ENCODE measurements at regions not wholly inside any gene's neighbourhood (a gene's known extent, or its start where the extent isn't known, plus 50 kb on each side); places are given as distances from the start of the nearest gene placed in this dataset.

DNA sequence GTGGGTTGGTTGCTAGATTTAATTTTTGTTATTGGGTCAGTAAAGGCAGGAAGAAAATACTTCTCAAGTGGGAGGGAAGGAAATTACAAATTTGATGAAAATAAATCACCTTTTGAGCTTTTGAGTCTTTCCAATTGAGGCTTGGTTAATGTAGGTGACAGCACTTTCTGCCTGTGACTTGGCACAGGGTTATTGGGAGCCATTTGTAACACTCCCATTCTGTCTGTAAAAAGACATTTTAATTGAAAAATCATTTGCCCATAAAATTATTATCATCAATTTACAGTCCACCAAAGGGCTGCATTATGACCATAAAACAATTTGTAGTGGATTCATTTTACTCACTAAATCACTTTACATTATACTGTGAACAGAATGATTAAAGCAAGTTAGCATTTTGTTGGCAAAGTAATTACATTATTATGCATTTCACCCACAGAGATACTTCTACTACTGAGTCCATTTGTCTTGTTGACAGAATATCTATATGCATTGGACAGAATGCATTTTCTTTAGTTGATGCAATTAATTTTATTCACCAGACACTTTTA is 974.6 kb downstream of the UQCRFS1 start:
- Histone ChIP-seq H3K4me3 (no peak overlapping the region), H3K27ac (no peak overlapping the region), H3K4me1 (no peaks in the 10 kb centered on the region), H3K4me2 (no peak overlapping the region), H3K9me3 (peaks cover 12% of the 10 kb centered on the region; the same call in 2 of the 3 replicates)
- TF ChIP-seq RCOR1 (IDR thresholded peaks at IDR 0.05; ENCODE audit: low read depth, low read length) (no peak), FOSB (CRISPR knock-in tag; IDR thresholded peaks at IDR 0.05) (no peak), KDM5A (IDR thresholded peaks at IDR 0.05) (no peak), REST (IDR thresholded peaks at IDR 0.05) (no peak), HOXA7 (CRISPR knock-in tag; IDR thresholded peaks at IDR 0.05) (no peak), TP53 (CRISPR knock-in tag; IDR thresholded peaks at IDR 0.05) (no peak), POLR2AphosphoS2 (conservative IDR thresholded peaks at IDR 0.05; ENCODE audit: low read length) (no peak), HOXB13 (CRISPR knock-in tag; IDR thresholded peaks at IDR 0.05; ENCODE audit: low read depth) (no peak), CBX2 (IDR thresholded peaks at IDR 0.05; ENCODE audit: borderline replicate concordance, low read depth) (no peak), CHD4 (IDR thresholded peaks at IDR 0.05; ENCODE audit: borderline replicate concordance) (no peak), FOXS1 (CRISPR knock-in tag; IDR thresholded peaks at IDR 0.05) (no peak), CHD2 (IDR thresholded peaks at IDR 0.05; ENCODE audit: low read length, partially characterized antibody) (no peak)
- TF ChIP-seq, protein P1, sequence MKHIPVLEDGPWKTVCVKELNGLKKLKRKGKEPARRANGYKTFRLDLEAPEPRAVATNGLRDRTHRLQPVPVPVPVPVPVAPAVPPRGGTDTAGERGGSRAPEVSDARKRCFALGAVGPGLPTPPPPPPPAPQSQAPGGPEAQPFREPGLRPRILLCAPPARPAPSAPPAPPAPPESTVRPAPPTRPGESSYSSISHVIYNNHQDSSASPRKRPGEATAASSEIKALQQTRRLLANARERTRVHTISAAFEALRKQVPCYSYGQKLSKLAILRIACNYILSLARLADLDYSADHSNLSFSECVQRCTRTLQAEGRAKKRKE (CRISPR knock-in tag; IDR thresholded peaks at IDR 0.05; ENCODE audit: low read depth), result no peak
- TF ChIP-seq, protein P2, sequence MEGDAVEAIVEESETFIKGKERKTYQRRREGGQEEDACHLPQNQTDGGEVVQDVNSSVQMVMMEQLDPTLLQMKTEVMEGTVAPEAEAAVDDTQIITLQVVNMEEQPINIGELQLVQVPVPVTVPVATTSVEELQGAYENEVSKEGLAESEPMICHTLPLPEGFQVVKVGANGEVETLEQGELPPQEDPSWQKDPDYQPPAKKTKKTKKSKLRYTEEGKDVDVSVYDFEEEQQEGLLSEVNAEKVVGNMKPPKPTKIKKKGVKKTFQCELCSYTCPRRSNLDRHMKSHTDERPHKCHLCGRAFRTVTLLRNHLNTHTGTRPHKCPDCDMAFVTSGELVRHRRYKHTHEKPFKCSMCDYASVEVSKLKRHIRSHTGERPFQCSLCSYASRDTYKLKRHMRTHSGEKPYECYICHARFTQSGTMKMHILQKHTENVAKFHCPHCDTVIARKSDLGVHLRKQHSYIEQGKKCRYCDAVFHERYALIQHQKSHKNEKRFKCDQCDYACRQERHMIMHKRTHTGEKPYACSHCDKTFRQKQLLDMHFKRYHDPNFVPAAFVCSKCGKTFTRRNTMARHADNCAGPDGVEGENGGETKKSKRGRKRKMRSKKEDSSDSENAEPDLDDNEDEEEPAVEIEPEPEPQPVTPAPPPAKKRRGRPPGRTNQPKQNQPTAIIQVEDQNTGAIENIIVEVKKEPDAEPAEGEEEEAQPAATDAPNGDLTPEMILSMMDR (IDR thresholded peaks at IDR 0.05), result no peak
- TF ChIP-seq, protein P3, sequence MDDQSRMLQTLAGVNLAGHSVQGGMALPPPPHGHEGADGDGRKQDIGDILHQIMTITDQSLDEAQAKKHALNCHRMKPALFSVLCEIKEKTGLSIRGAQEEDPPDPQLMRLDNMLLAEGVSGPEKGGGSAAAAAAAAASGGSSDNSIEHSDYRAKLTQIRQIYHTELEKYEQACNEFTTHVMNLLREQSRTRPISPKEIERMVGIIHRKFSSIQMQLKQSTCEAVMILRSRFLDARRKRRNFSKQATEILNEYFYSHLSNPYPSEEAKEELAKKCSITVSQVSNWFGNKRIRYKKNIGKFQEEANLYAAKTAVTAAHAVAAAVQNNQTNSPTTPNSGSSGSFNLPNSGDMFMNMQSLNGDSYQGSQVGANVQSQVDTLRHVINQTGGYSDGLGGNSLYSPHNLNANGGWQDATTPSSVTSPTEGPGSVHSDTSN (IDR thresholded peaks at IDR 0.05), result no peak
- CTCF ChIA-PET, result no interaction called here
- ATAC-seq, result no peak
- DNase-seq (ENCODE audit: low read depth in 1 of 2, low spot score in 1 of 2), result no peak
- POLR2A ChIA-PET, result no interaction called here
- peak; percentile 51 for FAIRE-seq

- WGBS (ENCODE audit: missing lambda C conversion rate), result 2% methylated on average over 4 of the region's 4 CpGs
- ChIA-PET POLR2A (no interaction called here), CTCF (interaction anchor here (0.6 to 1.5 kb wide), 3 partner anchors 25 to 89 kb away, joined by 3 read pairs; no protein-coding TSS in a partner anchor)
- no peak overlapping the region for H3K4me3 ChIP-seq
- ATAC-seq (no peak), FAIRE-seq (no peak), DNase-seq (ENCODE audit: low read depth in 1 of 2, low spot score in 1 of 2) (no peak)
- no peaks in the 10 kb centered on the region for H3K4me1 ChIP-seq
- peaks cover 11% of the 10 kb centered on the region; the same call in 2 of the 3 replicates for H3K9me3 ChIP-seq
- H3K27ac ChIP-seq, result no peak overlapping the region
- no peak overlapping the region for H3K4me2 ChIP-seq
- TF ChIP-seq JUNB (IDR thresholded peaks at IDR 0.05) (no peak), SMC3 (IDR thresholded peaks at IDR 0.05) (no peak), POLR2AphosphoS2 (conservative IDR thresholded peaks at IDR 0.05; ENCODE audit: low read length) (no peak), MAZ (IDR thresholded peaks at IDR 0.05; ENCODE audit: borderline replicate concordance, low read depth, low read length) (no peak), RCOR1 (IDR thresholded peaks at IDR 0.05; ENCODE audit: low read depth, low read length) (no peak), HOXA7 (CRISPR knock-in tag; IDR thresholded peaks at IDR 0.05) (no peak), GATA3 (IDR thresholded peaks at IDR 0.05; ENCODE audit: borderline replicate concordance) (no peak), ZFP36 (IDR thresholded peaks at IDR 0.05; ENCODE audit: borderline replicate concordance, partially characterized antibody) (no peak), NPAS2 (CRISPR knock-in tag; IDR thresholded peaks at IDR 0.05; ENCODE audit: borderline replicate concordance) (no peak), ZNF302 (CRISPR knock-in tag; IDR thresholded peaks at IDR 0.05) (no peak), EP300 (IDR thresholded peaks at IDR 0.05) (no peak), E2F6 (IDR thresholded peaks at IDR 0.05; ENCODE audit: borderline replicate concordance, low read depth) (no peak), PHF8 (IDR thresholded peaks at IDR 0.05; ENCODE audit: borderline replicate concordance, low read depth) (no peak)
- TF ChIP-seq, protein P4, sequence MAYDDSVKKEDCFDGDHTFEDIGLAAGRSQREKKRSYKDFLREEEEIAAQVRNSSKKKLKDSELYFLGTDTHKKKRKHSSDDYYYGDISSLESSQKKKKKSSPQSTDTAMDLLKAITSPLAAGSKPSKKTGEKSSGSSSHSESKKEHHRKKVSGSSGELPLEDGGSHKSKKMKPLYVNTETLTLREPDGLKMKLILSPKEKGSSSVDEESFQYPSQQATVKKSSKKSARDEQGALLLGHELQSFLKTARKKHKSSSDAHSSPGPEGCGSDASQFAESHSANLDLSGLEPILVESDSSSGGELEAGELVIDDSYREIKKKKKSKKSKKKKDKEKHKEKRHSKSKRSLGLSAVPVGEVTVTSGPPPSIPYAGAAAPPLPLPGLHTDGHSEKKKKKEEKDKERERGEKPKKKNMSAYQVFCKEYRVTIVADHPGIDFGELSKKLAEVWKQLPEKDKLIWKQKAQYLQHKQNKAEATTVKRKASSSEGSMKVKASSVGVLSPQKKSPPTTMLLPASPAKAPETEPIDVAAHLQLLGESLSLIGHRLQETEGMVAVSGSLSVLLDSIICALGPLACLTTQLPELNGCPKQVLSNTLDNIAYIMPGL (CRISPR knock-in tag; IDR thresholded peaks at IDR 0.05; ENCODE audit: borderline replicate concordance), result no peak
Measured at GRCh38 chr19:28235606-28236125, 977.3 kb downstream of the UQCRFS1 start.

Data from A549 (cell line).